GM12864 (cell line): ENCODE measurements at regions not wholly inside any gene's neighbourhood (a gene's known extent, or its start where the extent isn't known, plus 50 kb on each side); places are given as distances from the start of the nearest gene placed in this dataset.

Experiments
- DNase-seq: peaks from one replicate; pipeline ENCODE4 v3.0.0-alpha.2; 2011; ENCODE audit warnings: low read depth
- H3K4me3 ChIP-seq: 2 replicates; pipeline ENCODE4 v1.5.1; 2011; ENCODE audit warnings: mild to moderate bottlenecking, low read depth, low read length, control low read depth
- TF ChIP-seq, protein P1 (sequence below): IDR thresholded peaks from 2 replicates; pipeline ENCODE4 v1.5.1; 2011; ENCODE audit warnings: low read depth, mild to moderate bottlenecking, moderate library complexity, low read length, control low read depth, inconsistent platforms; ENCODE audit errors: missing control alignments

DNA sequence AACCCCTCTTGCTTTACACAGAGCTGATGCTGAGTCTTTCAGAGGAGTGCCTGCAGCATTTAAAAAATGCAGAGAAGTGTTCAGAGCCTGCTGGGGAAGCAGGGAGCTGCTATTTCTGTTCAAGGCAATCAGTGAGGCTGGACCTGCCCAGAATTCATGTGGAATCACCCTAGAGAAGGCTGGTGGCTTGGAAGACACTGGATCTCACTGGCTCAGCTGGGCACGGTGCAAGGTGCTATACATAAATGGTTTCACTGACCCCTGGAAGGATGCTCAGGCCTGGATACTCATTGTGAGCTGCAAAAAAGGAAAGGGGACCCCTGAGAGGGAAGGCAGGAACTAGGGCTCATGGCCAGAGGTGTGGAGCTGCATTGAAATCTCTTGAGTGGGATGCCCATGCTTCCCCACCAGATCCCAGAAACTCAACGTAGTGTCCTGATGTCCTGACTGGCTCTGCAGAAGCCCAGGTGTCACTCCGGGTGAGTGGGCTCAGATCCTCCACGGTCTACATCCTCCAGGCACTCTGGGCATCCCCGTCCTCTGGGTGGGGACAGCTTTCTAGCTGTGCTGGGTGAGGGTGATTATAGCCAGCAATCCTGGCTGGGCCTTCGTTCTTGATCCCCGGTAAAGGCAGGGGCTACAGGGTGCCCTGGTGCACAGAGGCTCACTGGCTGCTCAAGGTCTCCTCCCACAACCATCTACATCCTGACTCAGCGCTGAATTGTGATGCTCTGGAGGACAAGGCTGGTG lies 77.2 kb upstream of the TNS3 start:
- TF ChIP-seq, protein P1, sequence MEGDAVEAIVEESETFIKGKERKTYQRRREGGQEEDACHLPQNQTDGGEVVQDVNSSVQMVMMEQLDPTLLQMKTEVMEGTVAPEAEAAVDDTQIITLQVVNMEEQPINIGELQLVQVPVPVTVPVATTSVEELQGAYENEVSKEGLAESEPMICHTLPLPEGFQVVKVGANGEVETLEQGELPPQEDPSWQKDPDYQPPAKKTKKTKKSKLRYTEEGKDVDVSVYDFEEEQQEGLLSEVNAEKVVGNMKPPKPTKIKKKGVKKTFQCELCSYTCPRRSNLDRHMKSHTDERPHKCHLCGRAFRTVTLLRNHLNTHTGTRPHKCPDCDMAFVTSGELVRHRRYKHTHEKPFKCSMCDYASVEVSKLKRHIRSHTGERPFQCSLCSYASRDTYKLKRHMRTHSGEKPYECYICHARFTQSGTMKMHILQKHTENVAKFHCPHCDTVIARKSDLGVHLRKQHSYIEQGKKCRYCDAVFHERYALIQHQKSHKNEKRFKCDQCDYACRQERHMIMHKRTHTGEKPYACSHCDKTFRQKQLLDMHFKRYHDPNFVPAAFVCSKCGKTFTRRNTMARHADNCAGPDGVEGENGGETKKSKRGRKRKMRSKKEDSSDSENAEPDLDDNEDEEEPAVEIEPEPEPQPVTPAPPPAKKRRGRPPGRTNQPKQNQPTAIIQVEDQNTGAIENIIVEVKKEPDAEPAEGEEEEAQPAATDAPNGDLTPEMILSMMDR: no peak
- no peak for DNase-seq

DNA sequence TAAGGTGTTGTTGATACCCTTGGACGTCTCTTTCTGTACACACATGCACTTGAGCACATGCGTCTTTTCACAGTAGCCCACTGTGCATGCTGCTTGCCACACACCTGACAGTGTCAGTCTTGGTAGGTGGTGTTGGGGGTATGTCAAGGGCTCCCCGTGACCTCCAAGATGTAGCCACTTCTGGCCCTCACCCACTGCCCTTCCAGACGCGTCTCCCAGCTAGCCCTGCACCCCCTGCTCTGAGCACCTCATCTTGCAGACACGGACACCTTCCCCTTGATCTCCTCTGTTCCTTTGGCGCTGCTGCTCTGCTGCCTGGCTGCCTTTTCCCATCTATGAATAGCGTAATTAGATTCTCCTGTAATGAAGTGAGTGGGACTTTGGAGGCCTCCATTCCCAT lies 75.2 kb upstream of the TNS3 start:
- TF ChIP-seq, protein P1: no peak
- no peak for DNase-seq
- H3K4me3 ChIP-seq: no peak overlapping the region

More for the DNA sequence above, 77.2 kb upstream of the TNS3 start:
- no peak overlapping the region for H3K4me3 ChIP-seq

DNA sequence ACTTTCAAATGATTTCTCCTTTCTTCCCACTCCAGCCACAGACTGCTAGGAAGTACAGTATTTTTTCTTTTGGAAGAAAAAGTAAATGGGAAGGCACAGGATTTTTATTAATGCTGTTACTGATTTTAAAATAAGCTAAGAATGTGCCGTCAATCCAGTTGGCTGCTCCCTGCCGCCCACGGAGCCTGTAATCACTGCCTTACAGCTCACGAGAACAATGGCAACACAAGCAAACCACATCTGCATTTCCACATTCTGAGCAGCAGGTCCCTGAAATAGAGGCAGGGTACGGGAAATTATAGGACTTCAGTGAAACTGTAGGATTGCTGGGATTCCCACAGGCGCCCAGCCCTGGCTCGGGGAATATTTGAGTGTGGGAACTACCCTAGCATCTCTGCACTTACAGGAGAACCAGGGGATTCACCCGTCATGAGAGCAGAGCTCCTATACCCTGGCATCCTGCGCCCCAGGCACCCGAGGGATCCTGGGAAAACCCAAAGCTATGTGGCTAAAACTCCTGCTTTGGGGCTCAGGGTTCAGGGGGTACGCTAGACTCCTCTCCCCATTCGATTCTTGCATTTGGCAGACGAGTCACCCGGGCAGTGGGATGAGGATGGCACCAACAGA lies 72.9 kb upstream of the TNS3 start:
- DNase-seq: no peak
- TF ChIP-seq, protein P1: no peak
- no peak overlapping the region for H3K4me3 ChIP-seq

DNA sequence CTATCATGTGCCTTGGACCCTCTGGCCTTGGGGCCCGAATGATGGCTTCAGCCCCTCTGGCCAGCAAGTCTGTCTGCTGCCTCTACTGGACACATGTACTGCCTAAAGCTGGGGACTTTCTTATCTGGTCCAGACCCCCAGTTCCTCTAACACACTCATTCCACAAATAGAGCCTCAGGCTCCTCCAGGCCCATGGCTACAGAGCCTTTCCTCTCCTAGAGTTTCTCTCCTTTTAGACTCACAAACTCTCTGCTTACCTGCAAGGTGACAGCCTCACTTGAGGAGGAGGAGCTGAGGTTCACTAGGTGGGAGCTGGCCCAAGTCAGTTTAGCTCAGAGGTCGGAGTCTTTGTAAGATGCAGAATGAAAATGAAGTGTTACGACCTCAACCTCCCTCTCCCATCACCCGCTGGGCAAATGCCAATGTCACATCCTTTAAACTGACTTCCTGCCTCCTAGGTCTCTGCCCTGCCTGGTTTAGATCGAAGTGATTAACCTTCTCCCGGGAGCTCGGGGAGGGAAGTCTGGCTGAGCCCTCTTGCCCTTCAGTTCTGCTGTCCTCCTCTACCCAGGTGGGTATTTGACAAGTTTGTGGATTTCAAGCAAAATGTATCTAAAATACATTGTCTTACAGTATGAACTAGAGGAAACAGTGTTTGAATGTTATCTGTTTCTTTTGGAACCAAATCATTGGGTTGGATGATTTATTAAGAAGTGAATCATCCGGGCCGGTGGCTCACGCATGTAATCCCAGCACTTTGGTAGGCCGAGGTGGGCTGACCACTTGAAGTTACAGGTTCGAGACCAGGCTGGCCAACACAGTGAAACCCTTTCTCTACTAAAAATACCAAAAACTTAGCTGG lies 71.9 kb upstream of the TNS3 start:
- H3K4me3 ChIP-seq: no peak overlapping the region
- no peak for DNase-seq
- TF ChIP-seq, protein P1: no peak

DNA sequence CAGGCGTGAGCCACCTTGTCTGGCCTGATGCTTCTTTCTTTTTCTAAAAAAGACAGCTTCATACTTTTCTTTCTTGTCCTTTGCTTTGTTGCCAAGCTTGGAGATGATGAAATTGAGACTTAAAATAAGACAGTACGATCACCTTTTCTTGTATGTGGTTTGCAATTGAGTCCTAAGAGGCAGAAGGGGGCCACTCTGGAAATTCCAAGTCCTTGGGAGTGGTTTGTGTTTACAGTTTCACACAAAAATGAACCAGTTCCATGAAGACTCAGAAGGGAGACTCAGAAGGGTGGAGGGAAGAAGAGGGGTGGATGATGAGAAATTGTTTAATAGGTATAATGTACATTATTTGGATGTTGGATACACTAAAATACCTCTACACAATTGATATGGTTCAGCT lies 70.7 kb upstream of the TNS3 start:
- no peak for DNase-seq
- no peak overlapping the region for H3K4me3 ChIP-seq
- TF ChIP-seq, protein P1: no peak

DNA sequence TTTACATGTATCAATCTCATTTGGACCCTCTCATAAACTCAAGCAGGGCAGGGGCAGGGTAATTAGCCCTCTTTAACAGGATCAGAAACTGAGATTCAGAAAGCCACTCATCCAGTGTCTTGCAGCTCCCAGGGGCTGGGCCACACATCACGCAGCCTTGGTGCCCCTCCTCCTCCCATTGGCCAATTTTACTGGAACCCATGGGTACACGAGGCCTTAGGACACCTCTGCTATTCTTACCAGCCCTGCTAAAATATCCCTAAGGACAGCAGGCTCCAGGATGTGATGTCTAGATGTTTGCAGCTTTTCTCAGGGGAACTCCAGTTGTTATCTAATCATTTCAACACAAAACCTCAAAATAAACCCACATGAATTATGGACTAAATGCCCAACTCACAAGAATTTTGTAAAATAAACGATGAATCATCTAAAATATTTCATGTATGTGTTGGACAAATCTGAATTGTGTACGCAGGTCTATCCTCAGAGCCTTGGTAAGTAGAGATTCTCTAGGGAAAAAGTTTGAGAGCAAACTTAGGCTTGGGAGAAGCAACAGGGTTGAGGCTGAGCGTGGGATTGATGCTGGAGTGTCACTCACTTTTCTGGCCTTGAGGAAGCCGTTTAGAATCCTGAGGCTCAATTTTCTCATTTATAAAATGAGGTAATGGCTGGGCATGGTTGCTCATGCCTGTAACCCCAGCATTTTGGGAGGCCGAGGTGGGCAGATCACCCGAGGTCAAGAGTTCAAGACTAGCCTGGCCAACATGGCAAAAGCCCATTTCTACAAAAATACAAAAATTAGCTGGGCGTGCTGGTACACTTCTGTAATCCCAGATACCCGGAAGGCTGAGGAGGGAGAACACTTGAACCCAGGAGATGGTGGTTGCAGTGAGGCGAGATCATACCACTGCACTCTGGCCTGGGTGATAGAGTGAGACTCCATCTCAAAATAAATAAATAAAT lies 69.7 kb upstream of the TNS3 start:
- TF ChIP-seq, protein P1: no peak
- DNase-seq: no peak

More for the DNA sequence above, 69.7 kb upstream of the TNS3 start:
- no peak overlapping the region for H3K4me3 ChIP-seq
